ENCODE measurements at regions not wholly inside any gene's neighbourhood (a gene's known extent, or its start where the extent isn't known, plus 50 kb on each side); places are given as distances from the start of the nearest gene placed in this dataset.

- TF ChIP-seq REST (IDR thresholded peaks at IDR 0.05; ENCODE audit: low read depth) (no peak), TCF7L2 (IDR thresholded peaks at IDR 0.05; ENCODE audit: borderline replicate concordance, extremely low read depth, insufficient read depth, insufficient read length) (no peak), CTCF (IDR thresholded peaks at IDR 0.05 in 2 of 3, conservative IDR thresholded peaks at IDR 0.05 in 1 of 3; ENCODE audit: borderline replicate concordance in 1 of 3, insufficient read depth in 1 of 3, low read depth in 2 of 3, low read length in 2 of 3) (no peak), SIN3A (IDR thresholded peaks at IDR 0.05; ENCODE audit: low read depth) (no peak)
These were observed 199.6 kb downstream of the VAPA start (continued) for GRCh38 chr18:10113121-10114022.

Measured in HCT116 (cell line).